Left lobe of liver (tissue), 2 donors: ENCODE measurements at regions not wholly inside any gene's neighbourhood (a gene's known extent, or its start where the extent isn't known, plus 50 kb on each side); places are given as distances from the start of the nearest gene placed in this dataset.
"Not testable (repeated sequence)": the region's sequence is repeated elsewhere in the genome, so short reads cannot be mapped to it uniquely, and the experiment has no call there.

Experiments
- ATAC-seq: fragments of 200-7000 bp; cut with Tn5 transposase; one replicate; pipeline ENCODE4 v1.9.1; 2020; ENCODE audit warnings: mild to moderate bottlenecking, moderate library complexity
- DNase-seq: peaks from one replicate; pipeline ENCODE4 v3.0.0-alpha.2; 2020; ENCODE audit warnings: low spot score
- donor health status: DM: no; HTN: no; CAD: no; lungs with moderate emphysema.
- donor health status: DM: no; HTN: yes; CAD: no.

- DNase-seq = no peak
- no peak for ATAC-seq
Observed at GRCh38 chr2:5617796-5618195, 74.4 kb upstream of the SOX11 start.

DNA sequence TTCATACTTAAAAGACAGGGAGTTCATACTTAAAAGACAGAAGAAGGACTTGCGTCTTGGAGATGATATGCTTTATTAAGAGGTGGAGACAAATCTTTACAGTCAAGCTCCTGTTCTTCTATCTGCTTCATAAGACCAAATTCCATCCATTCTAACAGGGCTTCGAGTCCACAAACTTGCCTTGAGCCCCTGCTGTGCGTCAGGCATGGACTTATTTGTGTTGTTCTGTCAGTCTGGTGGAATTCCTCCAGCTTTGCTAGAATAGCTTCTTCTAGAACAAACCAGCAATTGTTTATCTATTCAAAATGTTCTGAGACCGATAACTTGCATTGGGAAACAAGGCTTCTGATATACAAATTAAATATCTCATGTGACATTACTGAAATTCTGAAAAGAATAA is 73.9 kb upstream of the SOX11 start:
- no peak for DNase-seq
- no peak for ATAC-seq

- ATAC-seq, DNase-seq: not testable (repeated sequence)
Observed at GRCh38 chr2:5625556-5626065, 66.6 kb upstream of the SOX11 start.

- ATAC-seq, DNase-seq: not testable (repeated sequence)
Observed at GRCh38 chr2:5628484-5628883, 63.7 kb upstream of the SOX11 start.

DNA sequence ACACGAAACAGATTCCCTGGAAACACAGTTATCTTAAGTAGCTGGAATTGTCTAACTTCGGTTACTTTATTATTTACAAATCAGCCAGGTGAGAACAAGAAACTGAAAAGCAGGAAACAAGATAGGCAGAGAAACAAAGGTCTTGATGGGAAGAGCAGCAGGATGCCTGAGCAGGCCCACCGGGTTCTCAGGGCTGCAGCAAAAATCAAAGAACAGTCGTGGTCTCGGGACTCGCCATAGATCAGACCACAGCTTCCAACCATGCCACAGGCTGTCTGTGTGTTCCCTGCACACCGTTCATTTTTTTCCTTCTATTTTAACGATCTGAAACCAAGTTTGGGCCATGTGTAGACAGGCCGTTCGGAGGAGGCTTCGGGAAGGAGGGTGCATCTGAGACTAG is 62.7 kb upstream of the SOX11 start:
- ATAC-seq, DNase-seq: not testable (repeated sequence)

GRCh38 chr2:5637051-5637450 is 55.1 kb upstream of the SOX11 start:
- not testable (repeated sequence) for ATAC-seq, DNase-seq
